ENCODE measurements at regions not wholly inside any gene's neighbourhood (a gene's known extent, or its start where the extent isn't known, plus 50 kb on each side); places are given as distances from the start of the nearest gene placed in this dataset.

GRCh38 chr6:40000964-40001515 is 66.8 kb upstream of the MOCS1 start:
- Histone ChIP-seq H3K4me3 (ENCODE audit: low read depth, low read length, poor library complexity, severe bottlenecking) (no peak overlapping the region), H3K27me3 (replicated peaks; ENCODE audit: insufficient read depth, low read depth, low read length, poor library complexity) (peaks cover 5% of the 10 kb centered on the region), H3K36me3 (ENCODE audit: insufficient read depth, low read length, poor library complexity, severe bottlenecking) (no peaks in the 10 kb centered on the region), H3K4me1 (ENCODE audit: insufficient read depth, low read length, poor library complexity, severe bottlenecking) (no peaks in the 10 kb centered on the region), H3K27ac (ENCODE audit: low read depth, low read length, poor library complexity, severe bottlenecking) (no peak overlapping the region), H3K9me3 (ENCODE audit: low read depth, low read length, poor library complexity, severe bottlenecking) (peaks cover 5% of the 10 kb centered on the region)
- no TSS peak for BruUV-seq (replicated peaks)
- intact Hi-C loops (cut with micrococcal nuclease; ENCODE audit: unreplicated experiment), result no loop called here
- ChIA-PET CTCF (no interaction called here), POLR2A (ENCODE audit: low non-redundant PET) (no interaction called here)
- no peak for TF ChIP-seq EZH2 (IDR thresholded peaks at IDR 0.05; ENCODE audit: borderline replicate concordance, low read depth, low read length, poor library complexity, severe bottlenecking)
- TF ChIP-seq CTCF (conservative IDR thresholded peaks at IDR 0.05; ENCODE audit: low read depth, low read length), result no peak
- no peak for DNase-seq (ENCODE audit: low spot score)

GRCh38 chr6:39999006-39999867 is 65.0 kb upstream of the MOCS1 start:
- ChIA-PET CTCF (no interaction called here), POLR2A (ENCODE audit: low non-redundant PET) (no interaction called here)
- no peaks in the 10 kb centered on the region for H3K4me1 ChIP-seq (ENCODE audit: insufficient read depth, low read length, poor library complexity, severe bottlenecking)
- intact Hi-C loops (cut with micrococcal nuclease; ENCODE audit: unreplicated experiment), result no loop called here
- H3K27me3 ChIP-seq (replicated peaks; ENCODE audit: insufficient read depth, low read depth, low read length, poor library complexity), result no peaks in the 10 kb centered on the region
- DNase-seq (ENCODE audit: low spot score), result no peak
- H3K36me3 ChIP-seq (ENCODE audit: insufficient read depth, low read length, poor library complexity, severe bottlenecking), result no peaks in the 10 kb centered on the region
- BruUV-seq (replicated peaks), result no TSS peak
- TF ChIP-seq EZH2 (IDR thresholded peaks at IDR 0.05; ENCODE audit: borderline replicate concordance, low read depth, low read length, poor library complexity, severe bottlenecking) (no peak), CTCF (conservative IDR thresholded peaks at IDR 0.05; ENCODE audit: low read depth, low read length) (no peak)
- no peak overlapping the region for H3K27ac ChIP-seq (ENCODE audit: low read depth, low read length, poor library complexity, severe bottlenecking)
- peaks cover 5% of the 10 kb centered on the region for H3K9me3 ChIP-seq (ENCODE audit: low read depth, low read length, poor library complexity, severe bottlenecking)
- H3K4me3 ChIP-seq (ENCODE audit: low read depth, low read length, poor library complexity, severe bottlenecking), result no peak overlapping the region

GRCh38 chr6:39998126-39998525 is 63.9 kb upstream of the MOCS1 start:
- no peaks in the 10 kb centered on the region for H3K36me3 ChIP-seq (ENCODE audit: insufficient read depth, low read length, poor library complexity, severe bottlenecking)
- H3K4me3 ChIP-seq (ENCODE audit: low read depth, low read length, poor library complexity, severe bottlenecking), result no peak overlapping the region
- H3K4me1 ChIP-seq (ENCODE audit: insufficient read depth, low read length, poor library complexity, severe bottlenecking), result no peaks in the 10 kb centered on the region
- ChIA-PET CTCF (no interaction called here), POLR2A (ENCODE audit: low non-redundant PET) (no interaction called here)
- DNase-seq (ENCODE audit: low spot score), result no peak
- peaks cover 5% of the 10 kb centered on the region for H3K9me3 ChIP-seq (ENCODE audit: low read depth, low read length, poor library complexity, severe bottlenecking)
- no peak overlapping the region for H3K27ac ChIP-seq (ENCODE audit: low read depth, low read length, poor library complexity, severe bottlenecking)
- BruUV-seq (replicated peaks), result no TSS peak
- TF ChIP-seq EZH2 (IDR thresholded peaks at IDR 0.05; ENCODE audit: borderline replicate concordance, low read depth, low read length, poor library complexity, severe bottlenecking), result no peak
- no peak for TF ChIP-seq CTCF (conservative IDR thresholded peaks at IDR 0.05; ENCODE audit: low read depth, low read length)
- intact Hi-C loops (cut with micrococcal nuclease; ENCODE audit: unreplicated experiment), result no loop called here
- H3K27me3 ChIP-seq (replicated peaks; ENCODE audit: insufficient read depth, low read depth, low read length, poor library complexity), result no peaks in the 10 kb centered on the region

Data from A673 (cell line).